H1 (cell line): ENCODE measurements at regions not wholly inside any gene's neighbourhood (a gene's known extent, or its start where the extent isn't known, plus 50 kb on each side); places are given as distances from the start of the nearest gene placed in this dataset.

Source experiments
- CTCF ChIA-PET: fragments of 300-600 bp; sonication (Branson Sonifier 250); formaldehyde crosslinking; loops from one replicate; lab custom pipeline; 2021; ENCODE audit not compliant: partially characterized antibody; lab: Charles Lee
- POLR2A ChIA-PET: fragments of 300-600 bp; sonication (Branson Sonifier 250); formaldehyde crosslinking; loops from one replicate; lab custom pipeline; 2021; ENCODE audit warnings: inconsistent platforms; ENCODE audit not compliant: partially characterized antibody; lab: Charles Lee
- DNase-seq, 2 experiments: peaks; one replicate each; pipeline versions ENCODE4 v3.0.0 to v3.0.0-alpha.2; 2010 to 2022; ENCODE audit warnings: low spot score in 2 of 2, low read depth in 1 of 2, mixed read lengths in 1 of 2
- FAIRE-seq: peaks from 2 replicates; lab custom pipeline; 2011; peaks lifted over from hg19 to GRCh38; lab: Jason Lieb, UNC
- H2AFZ ChIP-seq: 2 replicates; pipeline ENCODE4 v1.8.1; 2012; ENCODE audit warnings: low read length, inconsistent platforms
- H2AK5ac ChIP-seq: 2 replicates; pipeline ENCODE4 v1.6.1; 2013; ENCODE audit warnings: low read depth, low read length
- H2BK120ac ChIP-seq: replicated peaks from 2 replicates; pipeline ENCODE3; 2013; ENCODE audit warnings: low read depth, low read length, inconsistent platforms
- H2BK12ac ChIP-seq: 2 replicates; pipeline ENCODE4 v1.6.1; 2013; ENCODE audit warnings: low read depth, low read length
- H2BK15ac ChIP-seq: 2 replicates; pipeline ENCODE4 v1.6.1; 2013; ENCODE audit warnings: low read length
- H2BK20ac ChIP-seq: 2 replicates; pipeline ENCODE4 v1.6.1; 2013; ENCODE audit warnings: low read length
- H2BK5ac ChIP-seq: 2 replicates; pipeline ENCODE4 v1.6.1; 2013; ENCODE audit warnings: low read depth, low read length
- H3K14ac ChIP-seq: 2 replicates; pipeline ENCODE4 v1.6.1; 2013; ENCODE audit warnings: inconsistent platforms; ENCODE audit not compliant: insufficient read length
- H3K18ac ChIP-seq: 2 replicates; pipeline ENCODE4 v1.6.1; 2013; ENCODE audit warnings: low read length; ENCODE audit errors: extremely low read depth
- H3K23ac ChIP-seq: 2 replicates; pipeline ENCODE4 v1.6.1; 2013; ENCODE audit warnings: inconsistent platforms; ENCODE audit not compliant: insufficient read length
- H3K23me2 ChIP-seq: 2 replicates; pipeline ENCODE4 v1.6.1; 2013; ENCODE audit warnings: low read depth, low read length
- H3K27ac ChIP-seq: 2 replicates; pipeline ENCODE4 v1.6.1; 2011; ENCODE audit warnings: low read depth, low read length, inconsistent platforms
- H3K27me3 ChIP-seq, 4 experiments: replicated peaks in 1 of 4; 1 replicate in 1 of 4; 2 replicates in 3 of 4; pipeline versions ENCODE4 v1.6.1 to v1.8.1; 2011 to 2013; ENCODE audit warnings: low read length in 3 of 4, mild to moderate bottlenecking in 3 of 4, inconsistent platforms in 2 of 4, mixed read lengths in 2 of 4, moderate library complexity in 1 of 4; ENCODE audit not compliant: control insufficient read depth in 3 of 4, insufficient read depth in 3 of 4; ENCODE audit errors: extremely low read depth in 1 of 4
- H3K36me3 ChIP-seq, 4 experiments: 2 replicates each; pipeline versions ENCODE4 v1.6.1 to v1.8.1; 2011 to 2013; ENCODE audit warnings: mild to moderate bottlenecking in 4 of 4, low read length in 3 of 4, moderate library complexity in 2 of 4, control low read depth in 1 of 4, inconsistent platforms in 1 of 4; ENCODE audit not compliant: insufficient read depth in 4 of 4, control insufficient read depth in 2 of 4
- H3K4ac ChIP-seq: replicated peaks from 2 replicates; pipeline ENCODE3; 2013; ENCODE audit warnings: low read length, low read depth, mixed read lengths, inconsistent platforms; ENCODE audit not compliant: insufficient read length
- H3K4me1 ChIP-seq, 4 experiments: replicated peaks in 1 of 4; 1 replicate in 1 of 4; 2 replicates in 3 of 4; pipeline versions ENCODE4 v1.6.1 to v1.8.1; 2011 to 2013; ENCODE audit warnings: low read length in 3 of 4, inconsistent platforms in 2 of 4, mixed read lengths in 1 of 4; ENCODE audit not compliant: insufficient read depth in 4 of 4, control insufficient read depth in 3 of 4
- H3K4me2 ChIP-seq, 2 experiments: 2 replicates each; pipeline versions ENCODE4 v1.6.1 to v1.8.1; 2011 to 2013; ENCODE audit warnings: low read depth in 2 of 2, low read length in 2 of 2, control low read depth in 1 of 2, inconsistent platforms in 1 of 2, mild to moderate bottlenecking in 1 of 2; ENCODE audit not compliant: insufficient read depth in 1 of 2
- H3K4me3 ChIP-seq, 4 experiments: fragments of 200-600, 300-600 bp in 1 of 4; sonication (generic), shearing (Covaris generic), sonication (Bioruptor Twin) in 1 of 4; 2 replicates each; pipeline versions ENCODE4 v1.5.1 to v1.8.1; 2011 to 2016; ENCODE audit warnings: low read length in 4 of 4, low read depth in 3 of 4, control low read depth in 2 of 4, inconsistent platforms in 2 of 4, mild to moderate bottlenecking in 2 of 4, mixed read lengths in 1 of 4, moderate library complexity in 1 of 4; ENCODE audit not compliant: insufficient read depth in 2 of 4; ENCODE audit errors: extremely low read depth in 1 of 4
- H3K56ac ChIP-seq: replicated peaks from 2 replicates; pipeline ENCODE3; 2013; ENCODE audit warnings: low read depth, mild to moderate bottlenecking, mixed read lengths, low read length, inconsistent platforms; ENCODE audit not compliant: insufficient read length
- H3K79me1 ChIP-seq: 2 replicates; pipeline ENCODE4 v1.6.1; 2013; ENCODE audit warnings: low read depth, low read length, control low read depth
- H3K79me2 ChIP-seq, 2 experiments: 2 replicates each; pipeline versions ENCODE4 v1.6.1 to v1.8.1; 2012 to 2013; ENCODE audit warnings: low read length in 2 of 2, mild to moderate bottlenecking in 2 of 2, inconsistent platforms in 1 of 2; ENCODE audit not compliant: insufficient read depth in 2 of 2, control insufficient read depth in 1 of 2
- H3K9ac ChIP-seq, 4 experiments: replicated peaks in 1 of 4; 1 replicate in 1 of 4; 2 replicates in 3 of 4; pipeline versions ENCODE4 v1.6.1 to v1.8.1; 2011 to 2013; ENCODE audit warnings: low read depth in 3 of 4, low read length in 3 of 4, control low read depth in 2 of 4, mild to moderate bottlenecking in 2 of 4, moderate library complexity in 2 of 4, inconsistent platforms in 1 of 4; ENCODE audit errors: extremely low read depth in 1 of 4
- H3K9me3 ChIP-seq, 2 experiments: 2 replicates each; pipeline versions ENCODE4 v1.6.1 to v1.8.1; 2012 to 2013; ENCODE audit warnings: mild to moderate bottlenecking in 2 of 2, moderate library complexity in 2 of 2, control low read depth in 1 of 2, inconsistent platforms in 1 of 2, low read depth in 1 of 2, low read length in 1 of 2, mixed read lengths in 1 of 2; ENCODE audit not compliant: insufficient read depth in 2 of 2
- H4K20me1 ChIP-seq, 2 experiments: replicated peaks in 1 of 2; 2 replicates each; pipeline versions ENCODE3 to v1.8.1; 2011 to 2013; ENCODE audit warnings: inconsistent platforms in 2 of 2, low read length in 2 of 2, mild to moderate bottlenecking in 1 of 2; ENCODE audit not compliant: insufficient read depth in 2 of 2, control insufficient read depth in 1 of 2
- H4K5ac ChIP-seq: 2 replicates; pipeline ENCODE4 v1.6.1; 2013; ENCODE audit warnings: low read length, low read depth, mixed read lengths, inconsistent platforms; ENCODE audit not compliant: insufficient read length
- H4K8ac ChIP-seq: 2 replicates; pipeline ENCODE4 v1.8.0; 2013; ENCODE audit warnings: mild to moderate bottlenecking, moderate library complexity, low read length, inconsistent platforms; ENCODE audit not compliant: insufficient read depth; ENCODE audit errors: extremely low read depth
- H4K91ac ChIP-seq: replicated peaks from 2 replicates; pipeline ENCODE3; 2013; ENCODE audit warnings: low read length, mixed read lengths, inconsistent platforms; ENCODE audit not compliant: insufficient read length
- BRCA1 ChIP-seq: IDR thresholded peaks from 2 replicates; pipeline ENCODE4 v1.6.1; 2012; ENCODE audit warnings: low read depth, low read length, improper control_type of control experiment
- CBX8 ChIP-seq: fragments of 300-800, 300-1000 bp; sonication (generic); IDR thresholded peaks from 2 replicates; pipeline ENCODE4 v1.7.1; 2016; ENCODE audit warnings: low read depth, low read length, borderline replicate concordance
- CEBPB ChIP-seq: IDR thresholded peaks from 2 replicates; pipeline ENCODE4 v1.6.1; 2012; ENCODE audit warnings: low read depth, low read length
- KDM5A ChIP-seq: fragments of 200-600 bp; IDR thresholded peaks from 2 replicates; pipeline ENCODE4 v1.7.1; 2012; ENCODE audit warnings: mild to moderate bottlenecking, low read length, inconsistent platforms, mixed read lengths
- RAD21 ChIP-seq, 2 experiments: IDR thresholded peaks in 1 of 2; conservative IDR thresholded peaks in 1 of 2; 2 replicates each; pipeline ENCODE4 v1.6.1; 2011; ENCODE audit warnings: low read depth in 2 of 2, low read length in 2 of 2, improper control_type of control experiment in 1 of 2, inconsistent platforms in 1 of 2, mild to moderate bottlenecking in 1 of 2, moderate library complexity in 1 of 2
- RFX5 ChIP-seq: IDR thresholded peaks from 2 replicates; pipeline ENCODE4 v1.6.1; 2011; ENCODE audit warnings: low read depth, low read length, improper control_type of control experiment, borderline replicate concordance
- RNF2 ChIP-seq: fragments of 200-900, 300-1000 bp; sonication (generic); IDR thresholded peaks from 2 replicates; pipeline ENCODE4 v1.7.1; 2016; ENCODE audit warnings: borderline replicate concordance, low read depth, mild to moderate bottlenecking, antibody characterized with exemption, low read length; ENCODE audit not compliant: poor library complexity, severe bottlenecking; ENCODE audit errors: missing control alignments
- SIN3A ChIP-seq, 2 experiments: IDR thresholded peaks in 1 of 2; conservative IDR thresholded peaks in 1 of 2; 2 replicates each; pipeline ENCODE4 v1.6.1; 2011 to 2012; ENCODE audit warnings: low read length in 2 of 2, improper control_type of control experiment in 1 of 2, low read depth in 1 of 2, mild to moderate bottlenecking in 1 of 2
- SP2 ChIP-seq: IDR thresholded peaks from 2 replicates; pipeline ENCODE4 v1.6.1; 2012; ENCODE audit warnings: mild to moderate bottlenecking, low read length, inconsistent platforms
- SP4 ChIP-seq: IDR thresholded peaks from 2 replicates; pipeline ENCODE4 v1.6.1; 2012; ENCODE audit warnings: low read length, inconsistent platforms
- TAF1 ChIP-seq: IDR thresholded peaks from 2 replicates; pipeline ENCODE4 v1.6.1; 2011; ENCODE audit warnings: mild to moderate bottlenecking, low read depth, low read length
- YY1 ChIP-seq: IDR thresholded peaks from 2 replicates; pipeline ENCODE4 v1.6.1; 2011; ENCODE audit warnings: low read depth, mild to moderate bottlenecking, low read length
- TF ChIP-seq, protein P1 (sequence below): IDR thresholded peaks from 2 replicates; pipeline ENCODE4 v1.6.1; 2011; ENCODE audit warnings: low read depth, mild to moderate bottlenecking, low read length; ENCODE audit not compliant: insufficient read depth
- TF ChIP-seq, protein P2 (sequence below): IDR thresholded peaks from 2 replicates; pipeline ENCODE4 v1.6.1; 2011; ENCODE audit warnings: low read length, improper control_type of control experiment

DNA sequence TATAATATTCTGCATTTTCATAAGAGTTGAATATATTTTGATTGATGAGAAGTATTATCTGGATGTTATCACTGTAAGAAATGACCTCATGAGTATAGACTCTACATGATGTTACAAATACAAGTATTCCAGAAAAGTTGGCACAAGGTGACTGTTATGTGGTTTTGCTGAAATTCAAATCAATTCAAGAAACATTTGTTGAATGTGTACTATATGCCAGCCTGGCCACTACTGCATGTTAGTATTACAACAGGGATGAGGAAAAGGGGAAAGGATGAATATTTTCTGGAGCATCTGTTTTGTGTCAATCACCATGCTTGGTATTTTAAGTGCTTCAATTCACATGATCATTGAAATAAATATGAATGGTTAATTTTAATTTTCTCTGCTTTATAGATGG lies 250.9 kb upstream of the PBX1 start:
- no peak overlapping the region for H2BK20ac ChIP-seq
- FAIRE-seq (no peak), DNase-seq (no peak)
- no peak overlapping the region for H4K91ac ChIP-seq
- no peaks in the 10 kb centered on the region for H3K79me2 ChIP-seq
- no peak overlapping the region for H2BK120ac ChIP-seq
- no peak overlapping the region for H3K4me2 ChIP-seq
- H4K8ac ChIP-seq, result no peak overlapping the region
- H4K20me1 ChIP-seq, result no peaks in the 10 kb centered on the region
- H3K9me3 ChIP-seq, result no peaks in the 10 kb centered on the region
- no peak overlapping the region for H3K4ac ChIP-seq
- no peak overlapping the region for H2BK5ac ChIP-seq
- no peak overlapping the region for H2BK12ac ChIP-seq
- POLR2A ChIA-PET, result no interaction called here
- no peaks in the 10 kb centered on the region for H3K79me1 ChIP-seq
- no peak overlapping the region for H2AK5ac ChIP-seq
- H3K9ac ChIP-seq, result no peak overlapping the region
- H3K23ac ChIP-seq, result no peak overlapping the region
- H2BK15ac ChIP-seq, result no peak overlapping the region
- H3K36me3 ChIP-seq, result no peaks in the 10 kb centered on the region
- peaks cover 0 to 4% (median 0%) of the 10 kb centered on the region in 4 experiments; a peak in 1 of 7 replicates for H3K4me1 ChIP-seq
- no peak overlapping the region for H3K14ac ChIP-seq
- H3K27ac ChIP-seq, result no peak overlapping the region
- H4K5ac ChIP-seq, result no peak overlapping the region
- no peak overlapping the region for H2AFZ ChIP-seq
- H3K56ac ChIP-seq, result no peak overlapping the region
- CTCF ChIA-PET, result no interaction called here
- no peaks in the 10 kb centered on the region; a peak in 1 of 7 replicates for H3K27me3 ChIP-seq
- H3K18ac ChIP-seq, result no peak overlapping the region
- no peak overlapping the region for H3K4me3 ChIP-seq
- H3K23me2 ChIP-seq, result no peaks in the 10 kb centered on the region; the same call in 1 of the 2 replicates
- TF ChIP-seq CEBPB, result no peak
- TF ChIP-seq SP4, result no peak
- TF ChIP-seq, protein P1, sequence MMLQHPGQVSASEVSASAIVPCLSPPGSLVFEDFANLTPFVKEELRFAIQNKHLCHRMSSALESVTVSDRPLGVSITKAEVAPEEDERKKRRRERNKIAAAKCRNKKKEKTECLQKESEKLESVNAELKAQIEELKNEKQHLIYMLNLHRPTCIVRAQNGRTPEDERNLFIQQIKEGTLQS, result no peak
- TF ChIP-seq, protein P2, sequence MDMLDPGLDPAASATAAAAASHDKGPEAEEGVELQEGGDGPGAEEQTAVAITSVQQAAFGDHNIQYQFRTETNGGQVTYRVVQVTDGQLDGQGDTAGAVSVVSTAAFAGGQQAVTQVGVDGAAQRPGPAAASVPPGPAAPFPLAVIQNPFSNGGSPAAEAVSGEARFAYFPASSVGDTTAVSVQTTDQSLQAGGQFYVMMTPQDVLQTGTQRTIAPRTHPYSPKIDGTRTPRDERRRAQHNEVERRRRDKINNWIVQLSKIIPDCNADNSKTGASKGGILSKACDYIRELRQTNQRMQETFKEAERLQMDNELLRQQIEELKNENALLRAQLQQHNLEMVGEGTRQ, result no peak
- TF ChIP-seq TAF1, result no peak
- no peak for TF ChIP-seq BRCA1
- no peak for TF ChIP-seq SIN3A (conservative IDR thresholded peaks at IDR 0.05 in 1 of 2, IDR thresholded peaks at IDR 0.05 in 1 of 2; ENCODE audit: low read depth in 1 of 2, low read length in 2 of 2)
- no peak for TF ChIP-seq YY1
- no peak for TF ChIP-seq RAD21 (IDR thresholded peaks at IDR 0.05 in 1 of 2, conservative IDR thresholded peaks at IDR 0.05 in 1 of 2; ENCODE audit: low read depth in 2 of 2, low read length in 2 of 2)
- no peak for TF ChIP-seq SP2
- no peak for TF ChIP-seq RNF2
- TF ChIP-seq KDM5A, result no peak
- no peak for TF ChIP-seq RFX5
- TF ChIP-seq CBX8, result no peak
